ENCODE measurements at regions not wholly inside any gene's neighbourhood (a gene's known extent, or its start where the extent isn't known, plus 50 kb on each side); places are given as distances from the start of the nearest gene placed in this dataset.

- Mint-ChIP-seq H3K36me3 (ENCODE audit: low read depth) (no peaks in the 10 kb centered on the region), H3K4me3 (no peak overlapping the region)
Measured at GRCh38 chr12:24304285-24304684, 354.8 kb upstream of the SOX5 start.

GRCh38 chr12:24302708-24303107, 353.2 kb upstream of the SOX5 start:
- Mint-ChIP-seq H3K36me3 (ENCODE audit: low read depth) (no peaks in the 10 kb centered on the region), H3K27ac (no peak overlapping the region), H3K4me3 (no peak overlapping the region), H3K27me3 (no peaks in the 10 kb centered on the region), H3K9me3 (peaks cover 1% of the 10 kb centered on the region), H3K4me1 (ENCODE audit: low read depth) (no peaks in the 10 kb centered on the region)
- DNase-seq, result no peak

More at GRCh38 chr12:24304285-24304684, 354.8 kb upstream of the SOX5 start:
- Mint-ChIP-seq H3K4me1 (ENCODE audit: low read depth) (no peaks in the 10 kb centered on the region), H3K27ac (no peak overlapping the region), H3K27me3 (no peaks in the 10 kb centered on the region), H3K9me3 (peaks cover 1% of the 10 kb centered on the region)
- no peak for DNase-seq

GRCh38 chr12:24297516-24297915, 348.0 kb upstream of the SOX5 start:
- Mint-ChIP-seq H3K36me3 (ENCODE audit: low read depth) (no peaks in the 10 kb centered on the region), H3K4me3 (no peak overlapping the region), H3K4me1 (ENCODE audit: low read depth) (no peaks in the 10 kb centered on the region), H3K9me3 (no peaks in the 10 kb centered on the region), H3K27me3 (no peaks in the 10 kb centered on the region), H3K27ac (no peak overlapping the region)
- DNase-seq, result no peak

GRCh38 chr12:24293549-24293948, 344.1 kb upstream of the SOX5 start:
- Mint-ChIP-seq H3K36me3 (ENCODE audit: low read depth) (no peaks in the 10 kb centered on the region), H3K27me3 (no peaks in the 10 kb centered on the region)

GRCh38 chr12:24287963-24288362, 338.5 kb upstream of the SOX5 start:
- no peak overlapping the region for H3K4me3 Mint-ChIP-seq
- no peaks in the 10 kb centered on the region for H3K9me3 Mint-ChIP-seq
- no peaks in the 10 kb centered on the region for H3K4me1 Mint-ChIP-seq (ENCODE audit: low read depth)
- H3K36me3 Mint-ChIP-seq (ENCODE audit: low read depth), result no peaks in the 10 kb centered on the region
- no peak overlapping the region for H3K27ac Mint-ChIP-seq
- no peaks in the 10 kb centered on the region for H3K27me3 Mint-ChIP-seq
- DNase-seq, result no peak

More at GRCh38 chr12:24293549-24293948, 344.1 kb upstream of the SOX5 start:
- DNase-seq, result no peak
- Mint-ChIP-seq H3K4me1 (ENCODE audit: low read depth) (no peaks in the 10 kb centered on the region), H3K4me3 (no peak overlapping the region), H3K27ac (no peak overlapping the region), H3K9me3 (no peaks in the 10 kb centered on the region)

- Mint-ChIP-seq H3K4me3 (no peak overlapping the region), H3K9me3 (no peaks in the 10 kb centered on the region), H3K4me1 (ENCODE audit: low read depth) (no peaks in the 10 kb centered on the region), H3K27me3 (no peaks in the 10 kb centered on the region), H3K36me3 (ENCODE audit: low read depth) (no peaks in the 10 kb centered on the region), H3K27ac (no peak overlapping the region)
- DNase-seq, result no peak
Measured at GRCh38 chr12:24285448-24285847, 336.0 kb upstream of the SOX5 start.

- H3K36me3 Mint-ChIP-seq (ENCODE audit: low read depth), result no peaks in the 10 kb centered on the region
- no peak for DNase-seq
- no peaks in the 10 kb centered on the region for H3K27me3 Mint-ChIP-seq
- H3K9me3 Mint-ChIP-seq, result no peaks in the 10 kb centered on the region
- no peak overlapping the region for H3K4me3 Mint-ChIP-seq
- no peaks in the 10 kb centered on the region for H3K4me1 Mint-ChIP-seq (ENCODE audit: low read depth)
- no peak overlapping the region for H3K27ac Mint-ChIP-seq
Measured at GRCh38 chr12:24281341-24281740, 331.9 kb upstream of the SOX5 start.

GRCh38 chr12:24280056-24280842, 330.8 kb upstream of the SOX5 start:
- Mint-ChIP-seq H3K4me3 (no peak overlapping the region), H3K27ac (no peak overlapping the region), H3K27me3 (no peaks in the 10 kb centered on the region), H3K4me1 (ENCODE audit: low read depth) (no peaks in the 10 kb centered on the region), H3K9me3 (no peaks in the 10 kb centered on the region), H3K36me3 (ENCODE audit: low read depth) (no peaks in the 10 kb centered on the region)
- no peak for DNase-seq

GRCh38 chr12:24278832-24279231, 329.4 kb upstream of the SOX5 start:
- Mint-ChIP-seq H3K27ac (no peak overlapping the region), H3K27me3 (no peaks in the 10 kb centered on the region), H3K4me3 (no peak overlapping the region), H3K4me1 (ENCODE audit: low read depth) (no peaks in the 10 kb centered on the region), H3K9me3 (no peaks in the 10 kb centered on the region), H3K36me3 (ENCODE audit: low read depth) (no peaks in the 10 kb centered on the region)
- no peak for DNase-seq

- no peaks in the 10 kb centered on the region for H3K9me3 Mint-ChIP-seq
- no peaks in the 10 kb centered on the region for H3K4me1 Mint-ChIP-seq (ENCODE audit: low read depth)
- no peaks in the 10 kb centered on the region for H3K27me3 Mint-ChIP-seq
- no peaks in the 10 kb centered on the region for H3K36me3 Mint-ChIP-seq (ENCODE audit: low read depth)
- H3K27ac Mint-ChIP-seq, result no peak overlapping the region
- no peak for DNase-seq
- H3K4me3 Mint-ChIP-seq, result no peak overlapping the region
Measured at GRCh38 chr12:24270965-24271364, 321.5 kb upstream of the SOX5 start.

GRCh38 chr12:24270464-24270863, 321.0 kb upstream of the SOX5 start:
- Mint-ChIP-seq H3K4me1 (ENCODE audit: low read depth) (no peaks in the 10 kb centered on the region), H3K36me3 (ENCODE audit: low read depth) (no peaks in the 10 kb centered on the region), H3K27me3 (no peaks in the 10 kb centered on the region), H3K27ac (no peak overlapping the region), H3K4me3 (no peak overlapping the region), H3K9me3 (no peaks in the 10 kb centered on the region)
- no peak for DNase-seq

- Mint-ChIP-seq H3K4me1 (ENCODE audit: low read depth) (no peaks in the 10 kb centered on the region), H3K36me3 (ENCODE audit: low read depth) (no peaks in the 10 kb centered on the region), H3K4me3 (no peak overlapping the region), H3K27me3 (no peaks in the 10 kb centered on the region), H3K27ac (no peak overlapping the region), H3K9me3 (no peaks in the 10 kb centered on the region)
- no peak for DNase-seq
Measured at GRCh38 chr12:24268663-24269186, 319.3 kb upstream of the SOX5 start.

- H3K27me3 Mint-ChIP-seq, result no peaks in the 10 kb centered on the region
- H3K4me1 Mint-ChIP-seq (ENCODE audit: low read depth), result no peaks in the 10 kb centered on the region
- no peak overlapping the region for H3K4me3 Mint-ChIP-seq
- no peaks in the 10 kb centered on the region for H3K9me3 Mint-ChIP-seq
- no peaks in the 10 kb centered on the region for H3K36me3 Mint-ChIP-seq (ENCODE audit: low read depth)
- no peak for DNase-seq
- H3K27ac Mint-ChIP-seq, result no peak overlapping the region
Measured at GRCh38 chr12:24266982-24267381, 317.5 kb upstream of the SOX5 start.

- Mint-ChIP-seq H3K36me3 (ENCODE audit: low read depth) (no peaks in the 10 kb centered on the region), H3K27ac (no peak overlapping the region), H3K4me1 (ENCODE audit: low read depth) (no peaks in the 10 kb centered on the region), H3K9me3 (no peaks in the 10 kb centered on the region), H3K27me3 (no peaks in the 10 kb centered on the region), H3K4me3 (no peak overlapping the region)
- DNase-seq, result no peak
Measured at GRCh38 chr12:24256684-24257083, 307.2 kb upstream of the SOX5 start.

- H3K27me3 Mint-ChIP-seq, result no peaks in the 10 kb centered on the region
- no peaks in the 10 kb centered on the region for H3K36me3 Mint-ChIP-seq (ENCODE audit: low read depth)
- no peaks in the 10 kb centered on the region for H3K9me3 Mint-ChIP-seq
Measured at GRCh38 chr12:24255920-24256665, 306.6 kb upstream of the SOX5 start.

More at GRCh38 chr12:24255920-24256665, 306.6 kb upstream of the SOX5 start:
- DNase-seq, result no peak
- Mint-ChIP-seq H3K27ac (no peak overlapping the region), H3K4me3 (no peak overlapping the region), H3K4me1 (ENCODE audit: low read depth) (no peaks in the 10 kb centered on the region)
